WERI-Rb-1 (cell line): ENCODE measurements at regions not wholly inside any gene's neighbourhood (a gene's known extent, or its start where the extent isn't known, plus 50 kb on each side); places are given as distances from the start of the nearest gene placed in this dataset.

ENCODE experiments used
- DNase-seq: peaks from one replicate; pipeline ENCODE4 v3.0.0-alpha.2; 2020
- H3K27ac ChIP-seq: fragments of 250-450 bp; sonication (Bioruptor Pico); 2 replicates; pipeline ENCODE4 v1.5.1; 2020; ENCODE audit warnings: mild to moderate bottlenecking, moderate library complexity
- H3K27me3 ChIP-seq: fragments of 250-450 bp; sonication (Bioruptor Pico); 2 replicates; pipeline ENCODE4 v1.5.1; 2021; ENCODE audit warnings: mild to moderate bottlenecking, low read depth, moderate library complexity; ENCODE audit not compliant: insufficient read depth, severe bottlenecking
- H3K36me3 ChIP-seq: fragments of 250-450 bp; sonication (Bioruptor Pico); 2 replicates; pipeline ENCODE4 v1.5.1; 2020; ENCODE audit warnings: mild to moderate bottlenecking, moderate library complexity
- H3K4me3 ChIP-seq: 2 replicates; pipeline ENCODE4 v1.5.1; 2011; ENCODE audit warnings: low read depth, mild to moderate bottlenecking, control low read depth, low read length
- H3K9me3 ChIP-seq: fragments of 250-450 bp; sonication (Bioruptor Pico); 2 replicates; pipeline ENCODE4 v1.5.1; 2021; ENCODE audit warnings: mild to moderate bottlenecking, moderate library complexity; ENCODE audit not compliant: severe bottlenecking
- TF ChIP-seq, protein P1 (sequence below): IDR thresholded peaks from 2 replicates; pipeline ENCODE4 v1.5.1; 2011; ENCODE audit warnings: low read depth, mild to moderate bottlenecking, control low read depth, inconsistent platforms, low read length

GRCh38 chr4:58127680-58128079 lies 1017.5 kb upstream of the IGFBP7 start:
- Histone ChIP-seq H3K27ac (no peak overlapping the region), H3K27me3 (no peaks in the 10 kb centered on the region), H3K9me3 (no peaks in the 10 kb centered on the region), H3K4me3 (no peak overlapping the region), H3K36me3 (no peaks in the 10 kb centered on the region)
- TF ChIP-seq, protein P1, sequence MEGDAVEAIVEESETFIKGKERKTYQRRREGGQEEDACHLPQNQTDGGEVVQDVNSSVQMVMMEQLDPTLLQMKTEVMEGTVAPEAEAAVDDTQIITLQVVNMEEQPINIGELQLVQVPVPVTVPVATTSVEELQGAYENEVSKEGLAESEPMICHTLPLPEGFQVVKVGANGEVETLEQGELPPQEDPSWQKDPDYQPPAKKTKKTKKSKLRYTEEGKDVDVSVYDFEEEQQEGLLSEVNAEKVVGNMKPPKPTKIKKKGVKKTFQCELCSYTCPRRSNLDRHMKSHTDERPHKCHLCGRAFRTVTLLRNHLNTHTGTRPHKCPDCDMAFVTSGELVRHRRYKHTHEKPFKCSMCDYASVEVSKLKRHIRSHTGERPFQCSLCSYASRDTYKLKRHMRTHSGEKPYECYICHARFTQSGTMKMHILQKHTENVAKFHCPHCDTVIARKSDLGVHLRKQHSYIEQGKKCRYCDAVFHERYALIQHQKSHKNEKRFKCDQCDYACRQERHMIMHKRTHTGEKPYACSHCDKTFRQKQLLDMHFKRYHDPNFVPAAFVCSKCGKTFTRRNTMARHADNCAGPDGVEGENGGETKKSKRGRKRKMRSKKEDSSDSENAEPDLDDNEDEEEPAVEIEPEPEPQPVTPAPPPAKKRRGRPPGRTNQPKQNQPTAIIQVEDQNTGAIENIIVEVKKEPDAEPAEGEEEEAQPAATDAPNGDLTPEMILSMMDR: no peak
- peak; percentile 24 for DNase-seq

DNA sequence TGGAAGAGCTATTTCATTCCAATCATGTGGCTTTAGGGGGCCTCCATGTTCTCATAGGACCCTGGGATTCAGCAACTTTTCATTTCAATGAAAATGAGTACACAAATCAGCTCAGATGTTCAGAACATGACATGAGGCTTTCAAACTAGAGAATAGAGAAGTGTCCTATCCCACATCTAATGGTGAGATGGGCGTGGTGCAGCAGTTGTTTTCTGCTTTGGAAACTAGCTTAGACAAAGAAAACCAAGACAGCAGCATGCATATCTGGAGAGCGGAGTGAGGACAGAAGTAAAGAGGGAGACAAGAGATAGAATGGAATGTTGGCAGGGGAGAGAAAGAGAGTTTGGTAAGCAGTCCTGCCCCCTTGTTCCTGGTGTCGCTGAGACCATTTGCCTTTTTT lies 1009.1 kb upstream of the IGFBP7 start:
- Histone ChIP-seq H3K36me3 (no peaks in the 10 kb centered on the region), H3K27me3 (no peaks in the 10 kb centered on the region), H3K9me3 (no peaks in the 10 kb centered on the region), H3K27ac (no peak overlapping the region), H3K4me3 (no peak overlapping the region)
- TF ChIP-seq, protein P1: no peak
- DNase-seq: no peak

- TF ChIP-seq, protein P1: no peak
- Histone ChIP-seq H3K36me3 (no peaks in the 10 kb centered on the region), H3K27ac (peak overlapping the region; percentile 64), H3K4me3 (no peak overlapping the region), H3K27me3 (no peaks in the 10 kb centered on the region), H3K9me3 (no peaks in the 10 kb centered on the region)
- DNase-seq: peak; percentile 70
Observed at GRCh38 chr4:58113126-58113525, 1002.9 kb upstream of the IGFBP7 start.

DNA sequence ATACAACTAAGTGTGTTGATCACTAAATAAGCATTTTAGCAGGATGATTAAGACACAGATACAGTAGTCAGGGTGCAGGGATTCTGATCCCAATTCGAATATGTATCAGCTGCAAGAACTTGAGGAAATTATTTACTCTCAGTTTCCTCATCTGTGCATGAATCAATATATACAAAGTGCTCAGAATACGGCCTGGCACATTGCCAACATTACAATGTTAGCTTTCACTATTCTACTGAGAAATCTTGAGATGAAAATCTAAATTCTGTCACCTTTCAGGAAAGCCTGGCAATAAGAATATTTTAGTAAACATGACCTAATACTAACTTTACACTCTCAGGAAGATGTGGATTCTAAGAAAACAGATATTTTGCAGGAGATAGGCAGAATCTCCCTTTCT lies 1001.6 kb upstream of the IGFBP7 start:
- Histone ChIP-seq H3K27ac (no peak overlapping the region), H3K9me3 (no peaks in the 10 kb centered on the region), H3K27me3 (no peaks in the 10 kb centered on the region), H3K4me3 (no peak overlapping the region), H3K36me3 (no peaks in the 10 kb centered on the region)
- TF ChIP-seq, protein P1: no peak
- no peak for DNase-seq

- Histone ChIP-seq H3K4me3 (no peak overlapping the region), H3K27me3 (no peaks in the 10 kb centered on the region), H3K9me3 (no peaks in the 10 kb centered on the region), H3K36me3 (no peaks in the 10 kb centered on the region), H3K27ac (no peak overlapping the region)
- peak; percentile 44 for DNase-seq
- TF ChIP-seq, protein P1: no peak
Observed at GRCh38 chr4:58093352-58093751, 983.2 kb upstream of the IGFBP7 start.

DNA sequence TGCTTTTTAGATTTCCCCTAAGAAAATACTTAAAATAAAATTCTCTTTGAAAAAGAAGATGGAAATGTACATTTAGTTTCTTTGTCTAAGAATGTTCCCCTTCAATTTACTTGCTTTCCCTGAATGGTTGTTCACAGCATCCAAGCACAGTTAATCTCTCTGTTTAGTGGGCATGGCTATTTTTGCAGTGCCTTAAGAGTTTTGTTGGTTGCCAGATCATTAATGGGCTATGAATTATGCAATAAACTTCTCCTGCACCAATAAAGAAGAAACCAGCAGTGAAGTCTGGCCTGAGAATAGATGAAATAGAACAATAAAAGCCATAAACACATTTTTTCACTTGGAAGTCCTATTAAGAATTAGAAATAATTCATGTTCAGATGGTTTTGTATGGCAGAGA lies 980.4 kb upstream of the IGFBP7 start:
- Histone ChIP-seq H3K9me3 (no peaks in the 10 kb centered on the region), H3K27me3 (no peaks in the 10 kb centered on the region), H3K4me3 (no peak overlapping the region), H3K36me3 (no peaks in the 10 kb centered on the region), H3K27ac (no peak overlapping the region)
- TF ChIP-seq, protein P1: no peak
- no peak for DNase-seq
